AG09309 (cell line): ENCODE measurements at regions not wholly inside any gene's neighbourhood (a gene's known extent, or its start where the extent isn't known, plus 50 kb on each side); places are given as distances from the start of the nearest gene placed in this dataset.

Source experiments
- DNase-seq: peaks from one replicate; pipeline ENCODE4 v3.0.0-alpha.2; 2010; ENCODE audit warnings: low read depth
- H3K4me3 ChIP-seq: 2 replicates; pipeline ENCODE4 v1.5.1; 2011; ENCODE audit warnings: mild to moderate bottlenecking, low read depth, low read length, moderate library complexity; ENCODE audit not compliant: control insufficient read depth
- CTCF ChIP-seq: IDR thresholded peaks from 2 replicates; pipeline ENCODE4 v1.5.1; 2011; ENCODE audit warnings: mild to moderate bottlenecking, low read depth, low read length, inconsistent platforms; ENCODE audit not compliant: insufficient read depth, control insufficient read depth; ENCODE audit errors: missing control alignments

DNA sequence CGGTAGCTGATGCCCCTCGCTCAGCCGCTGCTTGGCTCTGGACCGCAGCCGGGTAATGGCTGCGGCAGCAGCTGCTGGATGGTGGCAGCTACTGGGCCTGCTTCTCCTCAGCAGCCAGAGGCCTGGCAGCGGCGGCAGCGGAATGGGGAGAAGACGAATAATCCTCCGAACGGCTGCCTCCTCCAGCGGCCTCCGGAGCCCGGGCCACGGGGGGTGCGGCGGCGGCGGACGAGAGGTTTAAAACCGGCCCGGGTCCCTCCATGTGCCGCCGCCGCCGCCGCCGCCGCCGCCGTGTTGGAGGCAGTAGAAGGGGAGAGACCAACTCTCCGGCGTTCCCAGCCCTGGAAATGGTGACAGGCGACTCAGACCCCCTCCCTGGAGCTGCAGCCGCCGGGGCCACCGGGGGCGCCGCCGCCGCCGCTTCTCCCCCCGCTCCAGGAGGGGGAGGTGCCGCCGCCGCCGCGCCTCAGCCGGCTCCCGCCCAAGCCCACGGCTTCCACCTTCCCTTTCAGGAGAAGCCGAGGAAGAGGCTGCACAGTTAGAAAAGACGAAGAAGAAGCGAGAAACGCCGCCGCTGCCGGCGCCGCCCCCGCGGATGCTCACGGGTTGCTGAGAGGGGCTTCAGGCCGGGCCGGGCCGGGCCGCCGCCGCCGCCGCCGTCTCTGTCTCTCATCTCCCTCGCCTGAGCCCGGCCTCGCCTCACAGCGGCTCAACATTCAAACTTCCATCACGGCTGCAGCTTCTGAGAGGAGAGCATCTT is 118.4 kb upstream of the PRSS3 start:
- TF ChIP-seq CTCF = no peak
- H3K4me3 ChIP-seq = peak overlapping the region; percentile 42
- no peak for DNase-seq

DNA sequence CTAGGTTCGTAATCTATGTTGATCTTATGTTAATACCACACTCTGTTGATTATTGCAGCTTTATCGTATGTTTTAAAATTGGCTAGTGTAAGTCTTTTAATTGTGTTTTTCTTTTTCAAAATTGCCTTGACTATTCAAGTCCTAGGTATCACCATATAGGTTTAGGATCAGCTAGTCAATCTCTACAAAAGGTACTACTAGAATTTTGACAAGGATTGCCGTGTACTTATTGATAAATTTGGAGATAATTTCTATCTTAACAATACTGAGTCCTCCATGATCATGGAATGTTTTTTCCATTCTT is 117.9 kb upstream of the PRSS3 start:
- TF ChIP-seq CTCF = no peak
- no peak for DNase-seq
- no peak overlapping the region for H3K4me3 ChIP-seq

DNA sequence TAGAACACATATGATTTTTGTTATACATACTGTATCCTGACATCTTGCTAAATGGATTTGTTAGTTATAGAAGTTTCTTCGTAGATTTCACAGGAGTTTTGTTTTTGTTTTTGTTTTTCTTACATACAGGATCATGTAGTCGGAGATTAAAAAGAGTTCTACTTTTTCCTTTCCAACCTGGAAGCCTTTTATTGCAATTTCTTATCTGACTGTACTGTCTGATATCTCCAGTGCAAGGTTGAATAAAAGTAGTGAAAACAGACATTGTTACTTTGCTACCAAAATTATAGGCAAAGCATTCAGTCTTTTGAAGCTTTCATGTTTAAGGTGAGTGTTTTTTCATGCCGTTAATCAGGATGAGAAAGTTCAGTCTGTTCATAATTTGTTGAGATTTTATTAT is 117.4 kb upstream of the PRSS3 start:
- H3K4me3 ChIP-seq = no peak overlapping the region
- DNase-seq = no peak
- TF ChIP-seq CTCF = no peak

DNA sequence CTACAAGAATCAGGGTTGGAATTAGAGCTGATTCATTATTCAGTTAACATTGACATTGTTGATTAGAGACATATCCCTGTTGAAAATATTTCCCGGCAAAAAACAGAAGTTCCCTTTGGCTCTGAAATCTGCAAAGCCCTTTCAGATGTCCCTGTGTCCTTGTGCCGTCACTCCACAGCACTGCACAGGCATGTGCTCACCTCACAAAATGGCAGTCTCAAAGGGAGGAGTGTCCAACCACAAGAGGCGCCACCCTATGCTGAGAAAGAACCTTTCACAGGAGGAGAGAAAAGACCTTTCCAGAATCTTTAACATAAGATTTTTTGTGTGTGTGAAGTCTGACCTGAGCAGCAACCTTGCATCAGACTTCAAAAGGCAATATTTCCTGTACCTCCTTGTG is 112.8 kb upstream of the PRSS3 start:
- no peak for DNase-seq
- H3K4me3 ChIP-seq = no peak overlapping the region
- TF ChIP-seq CTCF = no peak

DNA sequence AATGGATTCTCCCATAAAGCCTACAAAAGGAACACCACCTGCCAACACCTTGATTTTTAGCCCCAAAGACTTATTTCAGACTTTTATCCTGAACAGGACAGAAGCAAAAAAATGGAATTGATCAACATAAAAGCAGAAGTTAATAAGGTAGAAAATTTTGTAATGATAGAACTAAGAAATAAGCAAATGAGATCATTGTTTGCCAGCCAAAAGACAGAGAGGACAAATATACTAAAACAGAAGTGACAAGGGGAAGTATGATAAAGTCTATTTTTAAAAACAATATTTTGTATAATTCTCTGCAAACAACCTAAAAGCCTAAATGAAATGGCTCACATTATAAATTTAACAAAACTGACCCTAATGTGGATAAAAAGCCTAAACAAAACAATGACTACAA is 110.5 kb upstream of the PRSS3 start:
- DNase-seq = no peak
- TF ChIP-seq CTCF = no peak
- H3K4me3 ChIP-seq = no peak overlapping the region

DNA sequence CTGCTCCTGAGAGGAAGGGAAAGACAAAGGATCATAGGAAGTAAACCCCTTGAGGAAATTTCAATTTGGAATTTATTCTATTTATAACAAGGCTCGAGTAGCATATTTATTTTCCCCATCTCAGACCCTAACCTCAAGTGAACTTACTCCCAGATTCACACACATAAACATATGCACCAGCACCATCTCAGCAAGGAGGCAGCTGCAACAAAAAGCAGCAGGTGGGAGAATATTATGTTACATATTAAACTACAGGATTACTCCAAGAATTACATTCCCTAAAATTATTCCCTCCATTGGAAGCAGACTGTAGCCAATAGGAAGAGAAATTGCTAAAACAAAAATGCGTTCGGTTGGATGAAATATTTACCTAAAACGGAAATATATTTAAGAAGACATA is 108.4 kb upstream of the PRSS3 start:
- no peak for DNase-seq
- no peak overlapping the region for H3K4me3 ChIP-seq
- TF ChIP-seq CTCF = no peak

DNA sequence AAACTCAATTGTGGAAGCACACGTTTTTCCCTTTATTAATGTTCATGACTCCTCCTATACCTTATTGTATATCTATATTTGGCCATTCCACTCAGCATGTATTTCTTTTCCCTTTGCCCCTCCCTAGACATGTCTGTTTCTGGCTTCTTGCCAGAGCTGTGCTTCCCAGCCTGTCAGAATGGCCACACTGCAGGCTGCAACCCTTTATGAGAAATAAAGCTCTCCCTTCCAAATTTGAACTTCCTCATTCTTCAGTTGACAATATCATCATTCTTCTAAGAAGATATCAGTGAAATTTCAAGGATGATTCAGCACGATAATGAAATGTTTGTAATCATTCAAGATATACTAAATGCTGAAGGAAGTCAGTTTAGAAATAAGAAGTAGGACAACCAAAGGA is 107.6 kb upstream of the PRSS3 start:
- H3K4me3 ChIP-seq = no peak overlapping the region
- DNase-seq = no peak
- no peak for TF ChIP-seq CTCF
